HG03439 (cell line): ENCODE measurements at regions not wholly inside any gene's neighbourhood (a gene's known extent, or its start where the extent isn't known, plus 50 kb on each side); places are given as distances from the start of the nearest gene placed in this dataset.
A peak's percentile ranks its signal among the peaks of the same experiment; 100 is the strongest.
"Not testable (repeated sequence)": the region's sequence is repeated elsewhere in the genome, so short reads cannot be mapped to it uniquely, and the experiment has no call there.

Experiments used
- ATAC-seq: cut with Tn5 transposase; IDR thresholded peaks from one replicate; pipeline ENCODE4 v1.9.1; 2021; ENCODE audit warnings: mild to moderate bottlenecking, moderate library complexity; ENCODE audit not compliant: unreplicated experiment

DNA sequence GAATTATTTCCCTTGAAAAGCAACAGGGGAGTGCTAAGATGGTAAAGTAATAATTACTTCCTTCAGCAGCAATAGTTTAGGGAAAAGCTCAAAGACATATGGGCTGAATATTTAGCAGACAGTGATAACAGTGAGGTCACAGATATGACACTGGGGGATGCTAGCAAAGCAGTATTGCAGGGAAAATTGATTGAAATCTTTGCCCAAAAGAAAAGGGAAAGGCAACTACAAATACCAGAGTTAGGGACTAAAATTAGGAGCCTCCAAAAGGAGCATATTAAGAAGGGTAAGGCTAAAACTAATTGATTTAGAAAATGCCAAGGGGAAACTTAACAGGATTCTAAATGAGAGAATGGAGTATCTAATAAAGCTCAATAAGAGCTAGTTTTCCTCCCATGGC is 1191.3 kb upstream of the TENM3 start:
- no peak for ATAC-seq

GRCh38 chr4:181061787-181062186 is 1181.4 kb upstream of the TENM3 start:
- ATAC-seq: no peak

DNA sequence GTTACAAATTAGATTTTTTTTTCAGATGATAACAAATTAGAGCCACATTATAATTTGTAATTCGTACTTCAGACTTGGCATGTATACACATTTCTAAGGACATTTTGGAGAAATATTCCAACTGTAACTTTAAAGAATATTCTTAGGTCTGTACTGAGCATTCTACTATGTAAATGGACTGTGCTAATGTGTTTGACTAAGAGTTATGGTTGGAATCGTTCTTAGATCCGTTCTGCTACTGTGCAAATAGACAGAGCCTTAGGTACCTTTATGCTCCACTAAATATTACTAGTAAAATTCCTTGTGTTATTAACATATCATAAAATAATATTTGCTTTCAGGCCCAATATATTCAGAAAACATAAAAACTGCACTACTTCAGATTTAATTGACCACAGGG is 1180.0 kb upstream of the TENM3 start:
- no peak for ATAC-seq

DNA sequence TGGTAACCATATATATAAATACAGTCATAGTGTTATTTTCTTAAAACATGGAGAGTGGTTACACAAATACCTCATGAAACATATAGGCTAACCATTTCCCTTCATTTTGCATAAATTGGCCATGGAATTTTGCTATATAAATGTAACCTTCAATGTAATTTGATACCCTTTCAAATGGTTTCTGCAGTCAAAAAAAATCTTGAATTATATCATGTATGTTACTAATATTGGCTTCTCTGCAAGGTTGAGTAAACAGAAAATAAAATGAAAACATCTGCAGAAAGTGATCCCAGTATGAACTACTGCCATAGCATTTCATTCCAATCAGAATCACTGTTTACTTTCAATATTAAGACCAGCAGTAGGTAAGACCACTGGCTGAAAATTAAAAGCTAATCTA is 1165.9 kb upstream of the TENM3 start:
- ATAC-seq: no peak

DNA sequence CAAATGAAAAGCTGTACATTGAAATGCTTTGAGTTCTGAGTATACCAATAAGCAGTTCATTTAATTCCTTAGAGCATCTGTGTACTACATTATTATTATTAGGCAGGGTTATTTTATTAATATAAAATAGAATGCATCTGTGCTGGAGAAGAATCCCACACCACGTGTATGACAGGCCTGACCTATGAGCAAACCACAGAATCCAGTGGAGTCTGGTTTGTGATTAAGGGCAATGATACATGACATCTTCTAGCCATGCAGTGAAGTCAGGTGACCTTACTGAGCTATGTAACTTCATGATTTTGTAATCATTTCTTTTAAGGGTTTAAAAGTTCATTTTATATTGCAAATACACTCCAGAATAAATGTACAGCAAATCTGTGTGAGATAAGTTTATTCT is 1165.0 kb upstream of the TENM3 start:
- ATAC-seq: no peak

GRCh38 chr4:181083757-181084361 is 1159.3 kb upstream of the TENM3 start:
- no peak for ATAC-seq

GRCh38 chr4:181085557-181085956 is 1157.6 kb upstream of the TENM3 start:
- ATAC-seq: no peak

GRCh38 chr4:181105487-181105886 is 1137.7 kb upstream of the TENM3 start:
- no peak for ATAC-seq

DNA sequence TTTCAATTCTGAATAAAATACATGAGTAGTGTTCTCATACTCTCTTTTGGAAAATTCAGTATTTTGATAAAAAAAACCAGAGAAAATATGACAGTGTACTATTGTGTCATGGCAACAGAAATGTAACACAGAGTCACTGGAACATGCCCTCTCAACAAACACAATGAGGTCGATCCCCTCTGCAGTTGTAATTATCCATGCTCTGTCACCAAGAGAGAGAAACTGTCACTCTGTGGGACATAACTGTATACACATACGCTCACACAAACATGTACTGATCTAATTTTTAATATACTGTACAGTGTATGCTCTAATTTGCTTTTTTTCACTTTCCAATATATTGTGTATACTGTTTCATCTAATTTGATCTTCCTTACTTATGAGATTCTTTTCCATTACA is 1136.8 kb upstream of the TENM3 start:
- no peak for ATAC-seq

GRCh38 chr4:181108237-181108636 is 1135.0 kb upstream of the TENM3 start:
- no peak for ATAC-seq

DNA sequence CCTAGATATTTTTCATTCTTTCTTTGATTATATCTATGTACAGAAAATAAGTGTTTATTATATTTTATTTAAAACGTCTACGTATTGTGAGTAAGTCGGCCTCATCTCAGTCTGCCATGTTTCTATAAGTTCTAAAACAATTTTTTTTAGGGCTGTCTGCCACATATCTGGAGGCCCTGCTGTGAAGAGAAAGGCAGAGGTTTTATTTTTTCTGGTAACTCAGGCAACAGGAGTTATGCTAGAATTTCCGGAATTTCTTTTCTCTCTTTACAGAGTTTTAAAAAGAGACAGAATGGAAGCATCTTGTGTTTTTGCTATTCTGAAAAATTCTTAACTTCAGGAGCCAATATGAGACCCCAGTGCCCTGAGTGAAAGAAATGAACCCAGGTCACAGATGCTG is 1124.0 kb upstream of the TENM3 start:
- ATAC-seq: no peak

DNA sequence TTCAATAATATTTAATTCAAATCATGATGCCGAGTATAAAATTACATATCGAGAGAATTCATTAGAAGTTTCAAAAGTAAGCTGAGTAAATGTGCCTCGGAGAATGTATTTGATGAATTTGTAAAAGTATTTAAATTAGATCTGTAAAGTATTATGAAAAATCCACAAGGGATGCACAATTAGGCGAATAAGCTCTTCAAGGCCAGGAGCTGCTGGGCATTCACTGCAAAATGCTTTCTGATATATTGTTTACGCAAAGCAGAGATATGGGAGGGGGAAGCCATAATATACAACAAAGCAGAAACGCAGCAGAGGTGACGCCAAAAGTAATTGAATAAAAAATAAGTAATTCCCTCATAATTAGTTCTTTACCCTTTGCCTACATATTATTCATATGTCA is 1121.5 kb upstream of the TENM3 start:
- ATAC-seq: no peak

DNA sequence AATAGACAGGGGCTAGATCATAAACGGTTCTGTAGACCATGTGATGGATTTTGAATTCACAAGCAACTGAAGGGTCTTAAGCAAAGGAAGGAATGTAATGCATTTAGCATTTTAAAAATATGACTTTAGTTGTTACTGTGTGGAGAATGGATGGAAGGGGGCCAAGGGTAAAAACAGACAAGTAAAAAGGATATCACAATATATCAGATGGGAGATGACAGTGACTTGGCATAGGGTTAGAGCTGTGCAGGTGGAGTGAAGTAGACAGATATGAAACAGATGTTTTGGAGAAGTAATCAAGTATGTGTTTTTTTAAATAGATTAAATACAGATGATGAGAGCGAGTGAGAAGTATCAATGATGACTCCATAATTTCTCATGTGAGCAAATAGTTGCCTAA is 1116.0 kb upstream of the TENM3 start:
- ATAC-seq: no peak

- not testable (repeated sequence) for ATAC-seq
These were observed 1112.9 kb upstream of the TENM3 start for GRCh38 chr4:181130317-181130716.

DNA sequence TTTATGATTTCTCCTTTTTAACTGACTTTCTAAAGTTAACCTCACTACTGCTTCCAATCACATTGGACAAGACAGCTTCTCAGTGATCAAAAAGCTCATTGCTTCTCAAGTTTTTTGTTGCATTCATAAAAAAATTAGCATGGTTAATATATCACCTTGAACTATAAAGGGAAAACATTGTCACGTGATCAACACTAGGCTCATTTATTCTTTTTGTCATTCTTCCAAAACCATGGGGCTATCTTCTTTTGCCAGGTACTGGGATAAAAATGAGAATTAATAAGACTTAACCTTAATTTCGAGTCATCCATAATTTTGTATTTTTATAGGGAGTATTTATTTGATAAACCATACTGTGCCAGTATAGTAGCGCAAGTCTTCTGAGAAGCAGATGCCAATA is 1105.9 kb upstream of the TENM3 start:
- no peak for ATAC-seq

DNA sequence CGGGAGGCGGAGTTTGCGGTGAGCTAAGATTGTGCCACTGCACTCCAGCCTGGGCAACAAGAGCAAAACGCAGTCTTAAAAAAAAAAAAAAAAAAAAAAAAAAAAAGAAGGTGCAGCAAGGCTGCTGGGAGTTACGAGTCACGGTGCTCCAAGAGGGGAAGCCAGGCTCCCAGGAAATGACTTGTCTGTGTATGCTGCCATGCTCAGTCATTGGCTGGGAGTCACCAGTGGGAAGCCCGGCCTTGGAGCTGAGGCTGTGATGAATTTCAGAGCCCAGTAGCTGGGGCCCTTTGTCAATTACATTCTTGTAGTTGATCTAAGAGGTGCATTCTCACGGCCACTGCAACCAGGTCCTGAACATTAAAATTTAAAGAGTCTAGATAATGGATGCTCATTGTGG is 1105.1 kb upstream of the TENM3 start:
- no peak for ATAC-seq

- no peak for ATAC-seq
These were observed 1103.1 kb upstream of the TENM3 start for GRCh38 chr4:181140037-181140603.

DNA sequence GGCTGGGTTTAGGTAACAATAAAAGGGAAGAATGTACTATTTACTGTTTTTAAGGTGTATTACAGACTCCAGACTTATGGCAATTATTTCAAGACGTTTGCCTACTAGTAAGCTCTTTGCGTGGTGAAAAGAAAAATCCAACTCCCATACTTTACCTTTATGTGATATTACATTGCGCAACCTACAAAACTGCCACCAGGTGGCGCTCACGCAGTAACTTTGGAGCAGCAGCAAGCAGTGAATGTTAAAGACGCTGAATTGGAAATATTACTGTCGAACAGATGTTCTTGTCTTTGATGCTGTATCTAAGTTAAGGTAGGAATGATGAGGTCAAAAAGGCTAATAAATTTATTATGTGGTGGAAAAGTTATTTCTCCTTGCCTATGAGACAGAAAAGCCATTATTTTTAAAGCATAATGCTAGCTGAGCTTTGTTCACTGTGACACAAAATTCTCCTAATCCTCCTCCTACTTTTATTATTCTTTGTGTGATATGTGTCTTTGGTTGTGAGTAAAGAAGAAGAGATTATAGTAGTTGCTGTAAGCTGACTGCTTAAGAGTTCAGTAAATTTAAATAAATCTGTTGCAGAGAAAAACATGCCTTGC is 1099.8 kb upstream of the TENM3 start:
- peak; percentile 85 for ATAC-seq

DNA sequence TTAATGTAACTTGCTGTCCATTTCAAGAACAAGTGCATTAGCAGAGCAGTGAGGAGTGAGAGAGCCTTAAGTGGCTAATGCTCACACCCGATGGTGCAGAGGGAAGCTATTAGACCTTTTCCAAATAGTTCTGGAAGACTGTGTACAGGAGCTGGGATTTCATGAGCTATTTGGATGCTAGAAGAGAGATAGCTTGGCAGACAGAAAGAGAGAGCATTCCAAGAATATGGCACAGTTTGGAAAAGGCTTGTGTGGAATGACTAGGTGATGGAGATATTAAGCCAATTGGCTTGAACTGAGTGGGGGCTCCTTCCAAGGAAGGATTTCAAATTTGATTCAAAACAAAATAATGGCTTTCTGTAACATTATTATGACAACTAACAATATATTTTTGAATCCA is 1097.2 kb upstream of the TENM3 start:
- ATAC-seq: no peak

DNA sequence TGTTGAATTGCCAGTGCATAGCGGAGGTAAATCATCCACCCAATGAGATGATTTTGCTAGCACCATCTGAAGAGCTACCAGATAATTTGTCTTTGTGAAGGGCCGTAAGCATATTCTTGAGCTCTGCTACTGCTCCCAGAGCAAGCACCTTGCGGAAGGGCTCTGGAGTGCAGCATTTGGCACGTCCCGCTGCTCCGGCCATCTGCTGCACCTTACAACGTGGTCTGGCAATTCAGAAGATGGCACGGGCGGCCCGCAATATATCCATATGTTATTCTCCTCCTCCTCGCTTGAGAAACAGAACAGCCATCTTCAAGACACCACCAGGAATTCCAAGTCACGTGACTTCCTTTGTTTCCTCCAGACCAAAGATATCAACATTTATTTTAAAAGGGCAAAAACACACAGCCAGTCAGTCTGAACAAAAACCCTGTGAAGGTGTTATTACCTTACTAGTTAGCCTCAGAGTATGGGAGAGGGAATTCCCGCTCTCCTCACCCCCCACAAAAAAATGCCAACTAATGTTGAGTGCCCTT is 1095.7 kb upstream of the TENM3 start:
- ATAC-seq: no peak

- no peak for ATAC-seq
These were observed 1094.7 kb upstream of the TENM3 start for GRCh38 chr4:181148470-181148869.

- ATAC-seq: no peak
These were observed 1093.0 kb upstream of the TENM3 start for GRCh38 chr4:181150191-181150590.

DNA sequence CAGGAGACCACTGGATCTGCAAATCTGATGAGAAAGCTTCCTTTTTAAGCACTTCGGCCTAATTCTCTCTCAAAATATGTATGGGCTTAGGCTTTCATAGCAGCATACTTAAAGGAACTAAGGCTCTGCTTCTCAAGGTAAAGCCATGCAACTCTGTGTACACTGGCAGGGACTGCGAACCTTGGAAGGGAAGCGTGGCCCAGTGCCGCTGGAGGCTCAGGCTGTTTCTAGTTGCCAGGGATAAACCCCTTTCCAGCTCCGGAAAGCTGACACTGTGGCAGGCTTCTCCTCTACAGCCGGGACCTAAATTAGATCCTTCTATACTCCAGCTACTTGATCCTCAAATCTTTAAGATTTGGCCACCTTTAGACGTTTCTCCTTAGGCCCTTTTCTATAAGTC is 1091.3 kb upstream of the TENM3 start:
- no peak for ATAC-seq
